Stomach (tissue), 4 donors: ENCODE measurements at regions not wholly inside any gene's neighbourhood (a gene's known extent, or its start where the extent isn't known, plus 50 kb on each side); places are given as distances from the start of the nearest gene placed in this dataset.

Experiments
- CTCF ChIP-seq, 7 experiments: fragments of 450-650 bp in 4 of 7; fragments of 200-600 bp in 3 of 7; sonication (generic) in 3 of 7; IDR thresholded peaks; one replicate each; pipeline ENCODE4 v1.5.1; 2016 to 2019; ENCODE audit warnings: antibody characterized with exemption in 7 of 7, control low read depth in 2 of 7, mild to moderate bottlenecking in 1 of 7
- EP300 ChIP-seq: sonication (generic); formaldehyde crosslinking; IDR thresholded peaks from one replicate; pipeline ENCODE4 v1.6.1; 2017; ENCODE audit warnings: antibody characterized with exemption
- POLR2A ChIP-seq, 4 donors: fragments of 450-650 bp; IDR thresholded peaks; one replicate each; pipeline ENCODE4 v1.6.1; 2016; ENCODE audit warnings: antibody characterized with exemption in 4 of 4, control low read depth in 2 of 4, mild to moderate bottlenecking in 1 of 4, moderate library complexity in 1 of 4
- POLR2AphosphoS5 ChIP-seq, 3 donors: sonication (generic); formaldehyde crosslinking; IDR thresholded peaks; one replicate each; pipeline ENCODE4 v1.6.1; 2016; ENCODE audit warnings: antibody characterized with exemption in 3 of 3

- TF ChIP-seq POLR2AphosphoS5 (IDR thresholded peaks at IDR 0.05) (no peak), POLR2A (IDR thresholded peaks at IDR 0.05) (no peak), CTCF (IDR thresholded peaks at IDR 0.05) (no peak), EP300 (no peak)
These were observed 77.3 kb downstream of the VCPKMT start for GRCh38 chr14:50039120-50039517.
